ENCODE measurements at regions not wholly inside any gene's neighbourhood (a gene's known extent, or its start where the extent isn't known, plus 50 kb on each side); places are given as distances from the start of the nearest gene placed in this dataset.

- Histone ChIP-seq H3K4me3 (no peak overlapping the region), H3K27me3 (no peaks in the 10 kb centered on the region), H3K4me1 (no peaks in the 10 kb centered on the region), H3K36me3 (ENCODE audit: low read depth, missing control alignments) (no peaks in the 10 kb centered on the region), H3K27ac (no peak overlapping the region), H3K9me3 (no peaks in the 10 kb centered on the region)
- DNase-seq, result no peak
- no peak for TF ChIP-seq POLR2A (IDR thresholded peaks at IDR 0.05)
- no peak for TF ChIP-seq CTCF (IDR thresholded peaks at IDR 0.05)
- 59 to 77% methylated on average over 2 of the region's 2 CpGs for WGBS, 2 donors
- intact Hi-C loops (cut with DNase I; ENCODE audit: low total_unique reads), result no loop called here
Observed at GRCh38 chr4:175103403-175103802, 185.2 kb downstream of the ADAM29 start.

GRCh38 chr4:175106301-175106700, 188.1 kb downstream of the ADAM29 start:
- no peaks in the 10 kb centered on the region for H3K36me3 ChIP-seq (ENCODE audit: low read depth, missing control alignments)
- no peak overlapping the region for H3K4me3 ChIP-seq
- no peaks in the 10 kb centered on the region for H3K9me3 ChIP-seq
- DNase-seq, result no peak
- no peaks in the 10 kb centered on the region for H3K27me3 ChIP-seq
- TF ChIP-seq POLR2A (IDR thresholded peaks at IDR 0.05), result no peak
- no peak for TF ChIP-seq CTCF (IDR thresholded peaks at IDR 0.05)
- no peaks in the 10 kb centered on the region for H3K4me1 ChIP-seq
- H3K27ac ChIP-seq, result no peak overlapping the region
- WGBS, 2 donors, result 79 to 84% methylated on average over 2 of the region's 2 CpGs
- intact Hi-C loops (cut with DNase I; ENCODE audit: low total_unique reads), result no loop called here

GRCh38 chr4:175109933-175110332, 191.8 kb downstream of the ADAM29 start:
- WGBS, 2 donors, result 80 to 85% methylated on average over 5 of the region's 5 CpGs
- H3K36me3 ChIP-seq (ENCODE audit: low read depth, missing control alignments), result no peaks in the 10 kb centered on the region
- no peaks in the 10 kb centered on the region for H3K4me1 ChIP-seq
- intact Hi-C loops (cut with DNase I; ENCODE audit: low total_unique reads), result no loop called here
- H3K9me3 ChIP-seq, result no peaks in the 10 kb centered on the region
- no peak for TF ChIP-seq POLR2A (IDR thresholded peaks at IDR 0.05)
- TF ChIP-seq CTCF (IDR thresholded peaks at IDR 0.05), result no peak
- H3K27ac ChIP-seq, result no peak overlapping the region
- H3K4me3 ChIP-seq, result no peak overlapping the region
- no peaks in the 10 kb centered on the region for H3K27me3 ChIP-seq
- DNase-seq, result no peak

DNA sequence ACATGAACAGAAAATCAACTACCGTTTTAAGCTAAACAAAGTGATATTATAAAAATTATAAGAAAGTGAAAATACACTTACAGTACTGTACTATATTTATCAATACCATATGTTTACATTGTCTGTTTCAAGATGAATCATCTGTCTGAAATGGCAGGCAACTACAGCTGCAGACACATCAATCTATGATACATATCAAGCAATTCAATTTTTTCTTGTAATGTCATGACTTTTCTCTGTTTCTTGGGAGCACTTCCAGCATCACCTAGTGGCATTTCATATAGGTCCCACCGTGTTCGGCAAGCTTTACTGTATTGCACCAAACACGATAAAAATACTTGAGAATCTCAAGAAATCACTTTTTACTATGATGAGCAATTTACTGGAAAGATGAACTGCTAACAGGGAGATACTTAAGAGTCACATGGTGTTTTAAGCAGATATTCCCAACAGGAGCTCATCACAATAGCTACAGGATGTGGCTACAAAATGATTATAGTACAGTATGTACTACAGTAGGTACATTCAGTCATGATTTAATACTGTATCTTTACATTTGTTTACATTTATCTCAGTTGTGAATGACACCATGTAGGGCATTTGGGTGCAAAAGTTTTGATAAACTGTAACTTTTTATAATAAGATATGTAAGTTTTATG, 207.4 kb downstream of the ADAM29 start:
- Histone ChIP-seq H3K27me3 (no peaks in the 10 kb centered on the region), H3K27ac (no peak overlapping the region), H3K9me3 (no peaks in the 10 kb centered on the region), H3K4me1 (no peaks in the 10 kb centered on the region), H3K4me3 (no peak overlapping the region), H3K36me3 (ENCODE audit: low read depth, missing control alignments) (no peaks in the 10 kb centered on the region)
- DNase-seq, result no peak
- TF ChIP-seq POLR2A (IDR thresholded peaks at IDR 0.05) (no peak), CTCF (IDR thresholded peaks at IDR 0.05) (no peak)
- 83 to 90% methylated on average over 4 of the region's 4 CpGs for WGBS, 2 donors
- intact Hi-C loops (cut with DNase I; ENCODE audit: low total_unique reads), result no loop called here

- 47 to 68% methylated on average over 2 of the region's 2 CpGs for WGBS, 2 donors
Observed at GRCh38 chr4:175127314-175127713, 209.2 kb downstream of the ADAM29 start.

More at GRCh38 chr4:175127314-175127713, 209.2 kb downstream of the ADAM29 start:
- no peak for DNase-seq
- H3K4me1 ChIP-seq, result no peaks in the 10 kb centered on the region
- no peaks in the 10 kb centered on the region for H3K36me3 ChIP-seq (ENCODE audit: low read depth, missing control alignments)
- no peaks in the 10 kb centered on the region for H3K27me3 ChIP-seq
- H3K4me3 ChIP-seq, result no peak overlapping the region
- no peak for TF ChIP-seq CTCF (IDR thresholded peaks at IDR 0.05)
- TF ChIP-seq POLR2A (IDR thresholded peaks at IDR 0.05), result no peak
- intact Hi-C loops (cut with DNase I; ENCODE audit: low total_unique reads), result no loop called here
- H3K9me3 ChIP-seq, result no peaks in the 10 kb centered on the region
- H3K27ac ChIP-seq, result no peak overlapping the region

Data from testis (tissue), 2 donors.